A673 (cell line): ENCODE measurements at regions not wholly inside any gene's neighbourhood (a gene's known extent, or its start where the extent isn't known, plus 50 kb on each side); places are given as distances from the start of the nearest gene placed in this dataset.

Experiments used
- BruUV-seq: library from RNA; stranded (reverse); fragments of 400-500 nt; replicated peaks from 2 replicates; lab custom pipeline; 2021; lab: Mats Ljungman, UMichigan
- CTCF ChIA-PET: fragments of 300-600 bp; sonication (Branson Sonifier 250); formaldehyde crosslinking; loops from one replicate; lab custom pipeline; 2022; ENCODE audit warnings: antibody characterized with exemption; lab: Charles Lee
- POLR2A ChIA-PET: fragments of 300-600 bp; sonication (Branson Sonifier 250); formaldehyde crosslinking; loops from one replicate; lab custom pipeline; 2022; ENCODE audit warnings: antibody characterized with exemption; ENCODE audit not compliant: low non-redundant PET; lab: Charles Lee
- DNase-seq: peaks from one replicate; pipeline ENCODE4 v3.0.0-alpha.2; 2015; ENCODE audit warnings: low spot score
- H3K27ac ChIP-seq: fragments of 200-600 bp; sonication (generic); 2 replicates; pipeline ENCODE4 v1.5.1; 2016; ENCODE audit warnings: mixed run types, low read depth, mild to moderate bottlenecking, mixed read lengths, antibody characterized with exemption, low read length; ENCODE audit not compliant: poor library complexity, severe bottlenecking
- H3K27me3 ChIP-seq: fragments of 200-600 bp; sonication (generic); replicated peaks from 2 replicates; pipeline ENCODE4 v1.6.1; 2017; ENCODE audit warnings: mixed run types, low read depth, mild to moderate bottlenecking, mixed read lengths, antibody characterized with exemption, low read length; ENCODE audit not compliant: insufficient read depth, poor library complexity
- H3K36me3 ChIP-seq: fragments of 200-600 bp; sonication (generic); 2 replicates; pipeline ENCODE4 v1.6.1; 2016; ENCODE audit warnings: mixed run types, mild to moderate bottlenecking, mixed read lengths, antibody characterized with exemption, low read length; ENCODE audit not compliant: insufficient read depth, poor library complexity, severe bottlenecking
- H3K4me1 ChIP-seq: fragments of 200-600 bp; sonication (generic); 2 replicates; pipeline ENCODE4 v1.6.1; 2017; ENCODE audit warnings: mixed run types, mild to moderate bottlenecking, mixed read lengths, antibody characterized with exemption, low read length; ENCODE audit not compliant: insufficient read depth, poor library complexity, severe bottlenecking
- H3K4me3 ChIP-seq: fragments of 200-600 bp; sonication (generic); 2 replicates; pipeline ENCODE4 v1.5.1; 2016; ENCODE audit warnings: low read depth, mixed run types, mild to moderate bottlenecking, mixed read lengths, low read length; ENCODE audit not compliant: poor library complexity, severe bottlenecking
- H3K9me3 ChIP-seq: fragments of 200-600 bp; sonication (generic); 2 replicates; pipeline ENCODE4 v1.6.1; 2016; ENCODE audit warnings: mixed run types, low read depth, mild to moderate bottlenecking, mixed read lengths, antibody characterized with exemption, low read length; ENCODE audit not compliant: poor library complexity, severe bottlenecking
- EZH2 ChIP-seq: fragments of 200-600 bp; sonication (generic); IDR thresholded peaks from 2 replicates; pipeline ENCODE4 v1.6.1; 2017; ENCODE audit warnings: borderline replicate concordance, low read depth, mild to moderate bottlenecking, mixed read lengths, antibody characterized with exemption, low read length; ENCODE audit not compliant: poor library complexity, severe bottlenecking
- intact Hi-C: fragments of 100-400 bp; cut with micrococcal nuclease; formaldehyde crosslinking; loops from one replicate; pipeline ENCODE4 v1.10.0; 2022; ENCODE audit not compliant: unreplicated experiment
- TF ChIP-seq, protein P1 (sequence below): fragments of 300-800, 200-600 bp; sonication (generic); conservative IDR thresholded peaks from 2 replicates; pipeline ENCODE4 v1.5.1; 2017; ENCODE audit warnings: low read depth, mild to moderate bottlenecking, antibody characterized with exemption, low read length, moderate library complexity, mixed read lengths

GRCh38 chr7:17101207-17101696 is 197.2 kb upstream of the AHR start:
- intact Hi-C loops = no loop called here
- CTCF ChIA-PET = no interaction called here
- no peak for TF ChIP-seq EZH2
- TF ChIP-seq, protein P1, sequence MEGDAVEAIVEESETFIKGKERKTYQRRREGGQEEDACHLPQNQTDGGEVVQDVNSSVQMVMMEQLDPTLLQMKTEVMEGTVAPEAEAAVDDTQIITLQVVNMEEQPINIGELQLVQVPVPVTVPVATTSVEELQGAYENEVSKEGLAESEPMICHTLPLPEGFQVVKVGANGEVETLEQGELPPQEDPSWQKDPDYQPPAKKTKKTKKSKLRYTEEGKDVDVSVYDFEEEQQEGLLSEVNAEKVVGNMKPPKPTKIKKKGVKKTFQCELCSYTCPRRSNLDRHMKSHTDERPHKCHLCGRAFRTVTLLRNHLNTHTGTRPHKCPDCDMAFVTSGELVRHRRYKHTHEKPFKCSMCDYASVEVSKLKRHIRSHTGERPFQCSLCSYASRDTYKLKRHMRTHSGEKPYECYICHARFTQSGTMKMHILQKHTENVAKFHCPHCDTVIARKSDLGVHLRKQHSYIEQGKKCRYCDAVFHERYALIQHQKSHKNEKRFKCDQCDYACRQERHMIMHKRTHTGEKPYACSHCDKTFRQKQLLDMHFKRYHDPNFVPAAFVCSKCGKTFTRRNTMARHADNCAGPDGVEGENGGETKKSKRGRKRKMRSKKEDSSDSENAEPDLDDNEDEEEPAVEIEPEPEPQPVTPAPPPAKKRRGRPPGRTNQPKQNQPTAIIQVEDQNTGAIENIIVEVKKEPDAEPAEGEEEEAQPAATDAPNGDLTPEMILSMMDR = no peak

DNA sequence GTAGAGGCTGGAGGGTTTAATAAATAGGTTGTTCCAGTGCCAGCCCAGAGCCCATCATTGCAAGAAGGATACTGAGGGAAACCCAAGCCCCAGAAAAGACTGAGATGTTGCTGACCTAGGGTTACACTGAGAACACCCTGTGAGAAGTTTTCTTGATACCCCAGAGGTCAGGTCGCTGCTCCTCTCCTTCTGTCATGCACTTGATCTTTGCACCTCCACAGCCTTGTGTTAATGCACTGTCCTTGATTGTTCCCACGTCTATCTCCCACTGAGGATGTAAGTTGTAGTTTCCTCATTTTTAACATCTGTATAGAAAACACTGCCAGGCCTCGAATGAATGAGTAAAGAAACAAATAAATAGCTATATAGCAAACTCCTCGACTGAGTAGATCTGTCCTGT is 195.3 kb upstream of the AHR start:
- intact Hi-C loops = no loop called here
- Histone ChIP-seq H3K27ac (no peak overlapping the region), H3K9me3 (no peaks in the 10 kb centered on the region), H3K4me1 (no peaks in the 10 kb centered on the region), H3K36me3 (no peaks in the 10 kb centered on the region), H3K4me3 (no peak overlapping the region), H3K27me3 (no peaks in the 10 kb centered on the region)
- DNase-seq = no peak
- no TSS peak for BruUV-seq
- POLR2A ChIA-PET = no interaction called here
- CTCF ChIA-PET = no interaction called here
- TF ChIP-seq, protein P1 = no peak
- no peak for TF ChIP-seq EZH2

More at GRCh38 chr7:17101207-17101696, 197.2 kb upstream of the AHR start:
- DNase-seq = no peak
- Histone ChIP-seq H3K4me1 (no peaks in the 10 kb centered on the region), H3K27me3 (no peaks in the 10 kb centered on the region), H3K27ac (no peak overlapping the region), H3K4me3 (no peak overlapping the region), H3K9me3 (no peaks in the 10 kb centered on the region), H3K36me3 (no peaks in the 10 kb centered on the region)
- BruUV-seq = no TSS peak
- POLR2A ChIA-PET = no interaction called here

DNA sequence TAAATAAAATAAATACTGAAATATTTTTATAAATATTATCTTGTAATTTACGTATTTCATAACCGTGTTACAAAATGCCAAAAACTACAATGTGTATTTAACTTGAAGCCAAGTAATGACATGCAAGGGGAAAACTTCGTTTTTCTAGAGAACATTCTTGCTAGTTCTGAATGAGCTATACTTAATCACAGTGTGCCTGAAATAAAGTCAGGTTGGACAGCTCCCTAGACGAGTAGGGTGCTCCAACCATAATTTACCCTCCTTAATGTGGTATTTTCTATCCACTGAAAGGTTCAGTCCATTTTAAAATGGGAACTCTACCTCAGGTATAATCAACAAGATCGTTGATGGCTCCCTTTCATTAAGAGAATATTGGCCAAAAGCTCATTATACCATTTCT is 194.5 kb upstream of the AHR start:
- no peaks in the 10 kb centered on the region for H3K9me3 ChIP-seq
- intact Hi-C loops = no loop called here
- no peaks in the 10 kb centered on the region for H3K4me1 ChIP-seq
- H3K27me3 ChIP-seq = no peaks in the 10 kb centered on the region
- no peaks in the 10 kb centered on the region for H3K36me3 ChIP-seq
- DNase-seq = no peak
- H3K27ac ChIP-seq = no peak overlapping the region
- no TSS peak for BruUV-seq
- TF ChIP-seq, protein P1 = no peak
- no peak for TF ChIP-seq EZH2
- H3K4me3 ChIP-seq = no peak overlapping the region
- CTCF ChIA-PET = no interaction called here
- POLR2A ChIA-PET = no interaction called here
